B cell (primary cell): ENCODE measurements at regions not wholly inside any gene's neighbourhood (a gene's known extent, or its start where the extent isn't known, plus 50 kb on each side); places are given as distances from the start of the nearest gene placed in this dataset.

ENCODE experiments used
- ATAC-seq: fragments of 200-7000 bp; cut with Tn5 transposase; one replicate; pipeline ENCODE4 v1.10.0; 2021; ENCODE audit warnings: low read depth, mild to moderate bottlenecking, moderate number of reproducible peaks, moderate library complexity
- CTCF ChIA-PET: fragments of 350-600 bp; sonication (Branson Sonifier 250); formaldehyde crosslinking; loops from one replicate; lab custom pipeline; 2021; ENCODE audit warnings: antibody characterized with exemption, inconsistent platforms; lab: Charles Lee
- POLR2A ChIA-PET: fragments of 350-600 bp; sonication (Branson Sonifier 250); formaldehyde crosslinking; loops from one replicate; lab custom pipeline; 2021; ENCODE audit warnings: antibody characterized with exemption; lab: Charles Lee
- DNase-seq: peaks from one replicate; pipeline ENCODE4 v3.0.0; 2013
- H2AFZ ChIP-seq: 2 replicates; pipeline ENCODE4 v1.6.1; 2012; ENCODE audit warnings: mild to moderate bottlenecking, low read depth, low read length; ENCODE audit not compliant: insufficient read depth, poor library complexity, severe bottlenecking
- H3K27ac ChIP-seq, 2 donors: 1 replicate in 1 of 2; 2 replicates in 1 of 2; pipeline ENCODE4 v1.5.1; 2012 to 2013; ENCODE audit warnings: low read length in 2 of 2, mild to moderate bottlenecking in 2 of 2, moderate library complexity in 1 of 2
- H3K27me3 ChIP-seq, 4 experiments: fragments of 200-600 bp in 1 of 4; sonication (generic) in 1 of 4; replicated peaks in 1 of 4; 1 replicate in 2 of 4; 2 replicates in 2 of 4; pipeline versions ENCODE4 v1.6.1 to v1.7.0; 2013 to 2016; ENCODE audit warnings: low read length in 3 of 4, mild to moderate bottlenecking in 2 of 4, mixed read lengths in 1 of 4, moderate library complexity in 1 of 4; ENCODE audit not compliant: insufficient read depth in 4 of 4, control insufficient read depth in 3 of 4; ENCODE audit errors: control extremely low read depth in 1 of 4
- H3K36me3 ChIP-seq, 2 experiments: replicated peaks in 1 of 2; 1 replicate in 1 of 2; 2 replicates in 1 of 2; pipeline versions ENCODE4 v1.6.1 to v1.7.1; 2013; ENCODE audit warnings: low read length in 1 of 2; ENCODE audit not compliant: insufficient read depth in 2 of 2, control insufficient read depth in 1 of 2; ENCODE audit errors: control extremely low read depth in 1 of 2, extremely low read depth in 1 of 2
- H3K4me1 ChIP-seq, 2 donors: fragments of 200-600 bp in 1 of 2; sonication (generic) in 1 of 2; 1 replicate in 1 of 2; 2 replicates in 1 of 2; pipeline versions ENCODE4 v1.5.1 to v1.6.1; 2013 to 2017; ENCODE audit warnings: low read length in 2 of 2; ENCODE audit not compliant: control insufficient read depth in 2 of 2, insufficient read depth in 2 of 2
- H3K4me2 ChIP-seq: replicated peaks from 2 replicates; pipeline ENCODE3; 2012; ENCODE audit warnings: mild to moderate bottlenecking, low read depth, low read length; ENCODE audit not compliant: poor library complexity, severe bottlenecking
- H3K4me3 ChIP-seq, 5 experiments: fragments of 200-600 bp in 1 of 5; sonication (generic) in 1 of 5; 1 replicate in 3 of 5; 2 replicates in 2 of 5; pipeline versions ENCODE4 v1.5.1 to v1.7.0; 2011 to 2016; ENCODE audit warnings: low read length in 4 of 5, mild to moderate bottlenecking in 4 of 5, low read depth in 2 of 5, control low read depth in 1 of 5, moderate library complexity in 1 of 5; ENCODE audit not compliant: insufficient read depth in 1 of 5; ENCODE audit errors: control extremely low read depth in 1 of 5, extremely low read depth in 1 of 5
- H3K79me2 ChIP-seq: fragments of 200-600 bp; sonication (generic); one replicate; pipeline ENCODE4 v1.6.0; 2016; ENCODE audit warnings: low read length; ENCODE audit not compliant: control insufficient read depth, insufficient read depth
- H3K9ac ChIP-seq: fragments of 200-600 bp; sonication (generic); 2 replicates; pipeline ENCODE4 v1.6.1; 2017; ENCODE audit warnings: mild to moderate bottlenecking, low read length, moderate library complexity
- H3K9me3 ChIP-seq, 3 donors: one replicate each; pipeline versions ENCODE4 v1.6.1 to v1.7.1; 2013; ENCODE audit warnings: low read length in 2 of 3; ENCODE audit not compliant: control insufficient read depth in 2 of 3, insufficient read depth in 1 of 3; ENCODE audit errors: control extremely low read depth in 1 of 3
- H4K20me1 ChIP-seq: 2 replicates; pipeline ENCODE4 v1.6.0; 2012; ENCODE audit warnings: mild to moderate bottlenecking, low read length; ENCODE audit not compliant: insufficient read depth, control insufficient read depth, poor library complexity, severe bottlenecking
- H3K27ac Mint-ChIP-seq: one replicate; pipeline ENCODE4 v1.8.0; 2021; ENCODE audit warnings: mixed read lengths
- H3K27me3 Mint-ChIP-seq: one replicate; pipeline ENCODE4 v1.8.0; 2021; ENCODE audit warnings: mixed read lengths
- H3K4me1 Mint-ChIP-seq: one replicate; pipeline ENCODE4 v1.8.0; 2021; ENCODE audit warnings: mixed read lengths
- H3K4me3 Mint-ChIP-seq: one replicate; pipeline ENCODE4 v1.8.0; 2021; ENCODE audit warnings: mixed read lengths
- H3K9me3 Mint-ChIP-seq: one replicate; pipeline ENCODE4 v1.8.0; 2022; ENCODE audit warnings: mixed read lengths; ENCODE audit not compliant: insufficient read depth
- CTCF ChIP-seq: fragments of 200-600 bp; IDR thresholded peaks from one replicate; pipeline ENCODE4 v1.8.0; 2022; ENCODE audit warnings: antibody characterized with exemption, mild to moderate bottlenecking
- EZH2 ChIP-seq: IDR thresholded peaks from 2 replicates; pipeline ENCODE4 v1.6.1; 2012; ENCODE audit warnings: borderline replicate concordance, low read depth, mild to moderate bottlenecking, moderate library complexity, low read length; ENCODE audit not compliant: insufficient read depth, poor library complexity, severe bottlenecking
- WGBS: methylation state at CpG from one replicate; pipeline ENCODE4 v1.1.5; 2013; ENCODE audit warnings: missing lambda C conversion rate; ENCODE audit not compliant: insufficient coverage; 5-methylcytosine and 5-hydroxymethylcytosine counted together
- intact Hi-C: fragments of 100-400 bp; cut with micrococcal nuclease; formaldehyde crosslinking; loops from one replicate; pipeline ENCODE4 v1.10.0; 2022

- H3K9ac ChIP-seq: no peak overlapping the region
- no peak overlapping the region for H3K4me3 ChIP-seq
- no peak overlapping the region for H2AFZ ChIP-seq
- H3K27ac ChIP-seq: no peak overlapping the region
- TF ChIP-seq EZH2: no peak
- no peak for TF ChIP-seq CTCF
- Mint-ChIP-seq H3K27ac (no peak overlapping the region), H3K4me3 (no peak overlapping the region), H3K4me1 (no peaks in the 10 kb centered on the region), H3K27me3 (no peaks in the 10 kb centered on the region), H3K9me3 (no peaks in the 10 kb centered on the region)
- CTCF ChIA-PET: no interaction called here
- no peaks in the 10 kb centered on the region for H3K27me3 ChIP-seq
- POLR2A ChIA-PET: no interaction called here
- DNase-seq: no peak
- ATAC-seq: no peak
- no peak overlapping the region for H3K4me2 ChIP-seq
- intact Hi-C loops: no loop called here
- no peaks in the 10 kb centered on the region for H3K9me3 ChIP-seq
- no peaks in the 10 kb centered on the region for H3K36me3 ChIP-seq
- H4K20me1 ChIP-seq: no peaks in the 10 kb centered on the region
- no peaks in the 10 kb centered on the region for H3K4me1 ChIP-seq
- H3K79me2 ChIP-seq: no peaks in the 10 kb centered on the region
These were observed 399.7 kb downstream of the PABPC4L start for GRCh38 chr4:133801883-133802282.

- Mint-ChIP-seq H3K27me3 (no peaks in the 10 kb centered on the region), H3K4me1 (no peaks in the 10 kb centered on the region), H3K4me3 (no peak overlapping the region), H3K27ac (no peak overlapping the region), H3K9me3 (no peaks in the 10 kb centered on the region)
- no CpG with 5 or more reads among the region's 4 CpGs for WGBS
- ChIA-PET CTCF (no interaction called here), POLR2A (no interaction called here)
- Histone ChIP-seq H3K9me3 (peaks cover 0 to 1% (median 0%) of the 10 kb centered on the region in 3 donors), H2AFZ (no peak overlapping the region), H3K27me3 (no peaks in the 10 kb centered on the region), H3K9ac (no peak overlapping the region), H3K36me3 (no peaks in the 10 kb centered on the region), H3K27ac (no peak overlapping the region), H3K4me1 (no peaks in the 10 kb centered on the region), H3K4me3 (no peak overlapping the region), H3K4me2 (no peak overlapping the region), H4K20me1 (no peaks in the 10 kb centered on the region), H3K79me2 (no peaks in the 10 kb centered on the region)
- DNase-seq (no peak), ATAC-seq (no peak)
- intact Hi-C loops: no loop called here
- TF ChIP-seq CTCF (no peak), EZH2 (no peak)
These were observed 400.6 kb downstream of the PABPC4L start for GRCh38 chr4:133800966-133801365.
